A549 (cell line): ENCODE measurements at regions not wholly inside any gene's neighbourhood (a gene's known extent, or its start where the extent isn't known, plus 50 kb on each side); places are given as distances from the start of the nearest gene placed in this dataset.

Experiments used
- CBX2 ChIP-seq: fragments of 200-600 bp; sonication (generic); IDR thresholded peaks from 2 replicates; pipeline ENCODE4 v1.6.1; 2016; ENCODE audit warnings: low read depth, mild to moderate bottlenecking, borderline replicate concordance
- CEBPB ChIP-seq, 2 experiments: fragments of >200 bp in 1 of 2; sonication (Bioruptor Twin) in 1 of 2; formaldehyde crosslinking in 1 of 2; IDR thresholded peaks; 2 replicates each; pipeline ENCODE4 v1.6.1; 2012 to 2016
- CTCF ChIP-seq: fragments of >200 bp; sonication (Bioruptor Twin); formaldehyde crosslinking; IDR thresholded peaks from 3 replicates; pipeline ENCODE4 v1.5.1; 2016
- EHMT2 ChIP-seq: fragments of 200-600 bp; sonication (generic); IDR thresholded peaks from 2 replicates; pipeline ENCODE4 v1.6.1; 2016; ENCODE audit warnings: antibody characterized with exemption, low read depth, mild to moderate bottlenecking, moderate library complexity
- HOXA7 ChIP-seq: fragments of 250-450 bp; sonication (Bioruptor Pico); IDR thresholded peaks from 2 replicates; pipeline ENCODE4 v1.5.0; 2020; ENCODE audit warnings: mild to moderate bottlenecking, moderate library complexity
- JUN ChIP-seq, 2 experiments: fragments of >200 bp; sonication (Bioruptor Twin); formaldehyde crosslinking; IDR thresholded peaks; 2 replicates in 1 of 2; 3 replicates in 1 of 2; pipeline ENCODE4 v1.6.1; 2016 to 2017
- RARB ChIP-seq: fragments of 250-450 bp; sonication (Bioruptor Pico); IDR thresholded peaks from 2 replicates; pipeline ENCODE4 v1.8.0; 2021; ENCODE audit warnings: mild to moderate bottlenecking, moderate library complexity
- RFX5 ChIP-seq: fragments of 450-650 bp; IDR thresholded peaks from 2 replicates; pipeline ENCODE4 v1.7.1; 2014; ENCODE audit warnings: antibody characterized with exemption, mild to moderate bottlenecking, moderate library complexity
- SMC3 ChIP-seq: fragments of >200 bp; sonication (Bioruptor Twin); formaldehyde crosslinking; IDR thresholded peaks from 3 replicates; pipeline ENCODE4 v1.6.1; 2018; ENCODE audit warnings: inconsistent platforms
- TP53 ChIP-seq: fragments of 250-450 bp; sonication (Bioruptor Pico); IDR thresholded peaks from 2 replicates; pipeline ENCODE4 v1.5.0; 2021; ENCODE audit warnings: mild to moderate bottlenecking, moderate library complexity

DNA sequence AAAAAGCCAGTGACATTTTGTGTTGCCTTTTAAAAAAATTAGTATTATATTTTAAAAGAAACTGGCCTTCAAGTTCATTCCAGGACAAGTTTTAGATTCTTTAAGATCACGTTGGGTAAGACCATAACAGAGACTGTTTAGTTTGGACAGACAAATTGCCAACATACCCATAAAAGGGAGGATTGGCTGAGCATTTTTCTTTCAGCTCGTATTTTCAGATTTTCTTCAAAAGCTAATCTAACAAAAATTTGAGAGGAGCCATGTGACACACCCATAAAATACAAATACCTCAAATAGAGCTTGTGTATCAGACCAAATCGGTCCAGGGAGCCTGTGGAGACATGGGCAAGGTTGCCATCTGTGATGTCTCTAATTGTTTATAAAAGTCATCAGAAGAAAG, 74.6 kb upstream of the C1QTNF7 start:
- TF ChIP-seq JUN (IDR thresholded peaks at IDR 0.05) (no peak), CTCF (no peak), RARB (no peak), RFX5 (no peak), CBX2 (no peak), EHMT2 (no peak), HOXA7 (CRISPR knock-in tag) (no peak), SMC3 (no peak), TP53 (CRISPR knock-in tag) (no peak), CEBPB (IDR thresholded peaks at IDR 0.05) (no peak)
